SK-N-SH treated with all-trans-retinoic acid at 6 μM for 48 hours (cell line): ENCODE measurements at regions not wholly inside any gene's neighbourhood (a gene's known extent, or its start where the extent isn't known, plus 50 kb on each side); places are given as distances from the start of the nearest gene placed in this dataset.

Experiments used
- ATAC-seq: fragments of 200-7000 bp; cut with Tn5 transposase; 3 replicates; pipeline ENCODE4 v1.9.1; 2020; ENCODE audit warnings: mild to moderate bottlenecking, moderate library complexity
- ARNTL ChIP-seq: fragments of 450-650 bp; formaldehyde crosslinking; IDR thresholded peaks from 2 replicates; pipeline ENCODE4 v1.5.0; 2020; ENCODE audit warnings: low read depth, mild to moderate bottlenecking, moderate library complexity, borderline replicate concordance
- BACH2 ChIP-seq: fragments of 250-450 bp; sonication (Bioruptor Pico); IDR thresholded peaks from 2 replicates; pipeline ENCODE4 v1.9.0; 2021; ENCODE audit warnings: mild to moderate bottlenecking, borderline replicate concordance
- CSDC2 ChIP-seq: fragments of 250-450 bp; sonication (Bioruptor Pico); IDR thresholded peaks from 2 replicates; pipeline ENCODE4 v1.5.0; 2020; ENCODE audit warnings: mild to moderate bottlenecking, moderate library complexity
- ESRRG ChIP-seq: fragments of 250-450 bp; sonication (Bioruptor Pico); IDR thresholded peaks from 2 replicates; pipeline ENCODE4 v1.6.1; 2021; ENCODE audit warnings: mild to moderate bottlenecking
- GLIS3 ChIP-seq: fragments of 250-450 bp; sonication (Bioruptor Pico); IDR thresholded peaks from 2 replicates; pipeline ENCODE4 v1.5.0; 2020; ENCODE audit warnings: mild to moderate bottlenecking, moderate library complexity
- ISL1 ChIP-seq: fragments of 250-450 bp; sonication (Bioruptor Pico); IDR thresholded peaks from 2 replicates; pipeline ENCODE4 v2.1.2; 2022; ENCODE audit warnings: mild to moderate bottlenecking, moderate library complexity
- OSR1 ChIP-seq: fragments of 250-450 bp; sonication (Bioruptor Pico); IDR thresholded peaks from 2 replicates; pipeline ENCODE4 v1.8.0; 2022; ENCODE audit warnings: moderate library complexity, mild to moderate bottlenecking, inconsistent platforms
- PPARA ChIP-seq: fragments of 250-450 bp; sonication (Bioruptor Pico); IDR thresholded peaks from 2 replicates; pipeline ENCODE4 v1.5.0; 2020; ENCODE audit warnings: mild to moderate bottlenecking, borderline replicate concordance
- RARB ChIP-seq: fragments of 250-450 bp; sonication (Bioruptor Pico); IDR thresholded peaks from 2 replicates; pipeline ENCODE4 v1.8.0; 2021; ENCODE audit warnings: mild to moderate bottlenecking, moderate library complexity
- SNAI2 ChIP-seq: fragments of 250-450 bp; sonication (Bioruptor Pico); IDR thresholded peaks from 2 replicates; pipeline ENCODE4 v1.5.0; 2020; ENCODE audit warnings: mild to moderate bottlenecking, moderate library complexity
- TCF4 ChIP-seq: fragments of 250-450 bp; sonication (Bioruptor Pico); IDR thresholded peaks from 2 replicates; pipeline ENCODE4 v1.8.0; 2021; ENCODE audit warnings: mild to moderate bottlenecking, moderate library complexity, borderline replicate concordance
- TOX ChIP-seq: fragments of 250-450 bp; sonication (Bioruptor Pico); IDR thresholded peaks from 2 replicates; pipeline ENCODE4 v1.8.0; 2021; ENCODE audit warnings: mild to moderate bottlenecking, moderate library complexity, borderline replicate concordance
- ZFP3 ChIP-seq: fragments of 250-450 bp; sonication (Bioruptor Pico); IDR thresholded peaks from 2 replicates; pipeline ENCODE4 v1.5.0; 2020; ENCODE audit warnings: mild to moderate bottlenecking, moderate library complexity
- ZFP30 ChIP-seq: fragments of 450-650 bp; formaldehyde crosslinking; IDR thresholded peaks from 2 replicates; pipeline ENCODE4 v1.5.0; 2022; ENCODE audit warnings: mild to moderate bottlenecking, moderate library complexity
- ZNF565 ChIP-seq: fragments of 450-650 bp; formaldehyde crosslinking; conservative IDR thresholded peaks from 2 replicates; pipeline ENCODE4 v1.5.0; 2020; ENCODE audit warnings: low read depth, mild to moderate bottlenecking, moderate library complexity
- ZNF70 ChIP-seq: fragments of 450-650 bp; formaldehyde crosslinking; IDR thresholded peaks from 2 replicates; pipeline ENCODE4 v1.5.0; 2020; ENCODE audit warnings: mild to moderate bottlenecking, moderate library complexity
- ZNF8 ChIP-seq: fragments of 450-650 bp; formaldehyde crosslinking; IDR thresholded peaks from 2 replicates; pipeline ENCODE4 v1.5.0; 2020; ENCODE audit warnings: mild to moderate bottlenecking, moderate library complexity
- TF ChIP-seq, protein P1 (sequence below): fragments of 250-450 bp; sonication (Bioruptor Pico); IDR thresholded peaks from 2 replicates; pipeline ENCODE4 v1.8.0; 2021; ENCODE audit warnings: low read depth, mild to moderate bottlenecking, moderate library complexity, borderline replicate concordance
- TF ChIP-seq, protein P2 (sequence below): fragments of 250-450 bp; sonication (Bioruptor Pico); IDR thresholded peaks from 2 replicates; pipeline ENCODE4 v1.5.0; 2020; ENCODE audit warnings: mild to moderate bottlenecking, moderate library complexity
- TF ChIP-seq, protein P3 (sequence below): fragments of 250-450 bp; sonication (Bioruptor Pico); IDR thresholded peaks from 2 replicates; pipeline ENCODE4 v1.5.1; 2020; ENCODE audit warnings: low read depth, mild to moderate bottlenecking, moderate library complexity
- TF ChIP-seq, protein P4 (sequence below): fragments of 250-450 bp; sonication (Bioruptor Pico); IDR thresholded peaks from 2 replicates; pipeline ENCODE4 v1.5.1; 2021; ENCODE audit warnings: mild to moderate bottlenecking, moderate library complexity

DNA sequence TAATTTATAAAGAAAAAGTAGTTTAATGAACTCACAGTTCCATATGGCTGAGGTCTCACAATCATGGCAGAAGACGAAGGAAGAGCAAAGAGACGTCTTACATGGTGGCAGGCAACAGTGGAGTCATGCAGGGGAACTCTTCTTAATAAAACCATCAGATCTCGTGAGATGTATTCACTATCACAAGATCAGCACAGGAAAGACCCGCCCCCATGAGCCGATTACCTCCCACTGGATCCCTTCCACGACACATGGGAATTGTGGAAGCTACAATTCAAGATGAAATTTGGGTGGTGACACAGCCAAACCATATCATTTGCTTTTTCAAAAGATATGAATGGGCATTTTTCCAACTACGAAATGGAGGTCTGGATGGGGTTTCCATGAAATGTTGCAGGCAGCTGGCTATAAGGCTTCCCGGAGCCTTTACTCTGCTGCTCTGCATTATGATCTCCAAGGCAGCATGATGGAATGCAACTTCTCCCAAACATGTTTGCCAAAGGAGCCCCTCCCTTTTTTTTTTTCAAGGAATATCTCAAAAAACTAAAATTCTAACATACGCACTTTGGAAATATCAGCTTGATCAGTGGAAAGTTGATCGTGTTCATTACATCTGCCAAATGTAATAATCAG is 189.7 kb downstream of the MEX3B start:
- no peak for ATAC-seq
- TF ChIP-seq OSR1 (CRISPR knock-in tag), result no peak
- no peak for TF ChIP-seq ZNF8
- no peak for TF ChIP-seq PPARA
- TF ChIP-seq, protein P1, sequence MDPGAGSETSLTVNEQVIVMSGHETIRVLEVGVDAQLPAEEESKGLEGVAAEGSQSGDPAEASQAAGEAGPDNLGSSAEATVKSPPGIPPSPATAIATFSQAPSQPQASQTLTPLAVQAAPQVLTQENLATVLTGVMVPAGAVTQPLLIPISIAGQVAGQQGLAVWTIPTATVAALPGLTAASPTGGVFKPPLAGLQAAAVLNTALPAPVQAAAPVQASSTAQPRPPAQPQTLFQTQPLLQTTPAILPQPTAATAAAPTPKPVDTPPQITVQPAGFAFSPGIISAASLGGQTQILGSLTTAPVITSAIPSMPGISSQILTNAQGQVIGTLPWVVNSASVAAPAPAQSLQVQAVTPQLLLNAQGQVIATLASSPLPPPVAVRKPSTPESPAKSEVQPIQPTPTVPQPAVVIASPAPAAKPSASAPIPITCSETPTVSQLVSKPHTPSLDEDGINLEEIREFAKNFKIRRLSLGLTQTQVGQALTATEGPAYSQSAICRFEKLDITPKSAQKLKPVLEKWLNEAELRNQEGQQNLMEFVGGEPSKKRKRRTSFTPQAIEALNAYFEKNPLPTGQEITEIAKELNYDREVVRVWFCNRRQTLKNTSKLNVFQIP (CRISPR knock-in tag), result no peak
- TF ChIP-seq, protein P2, sequence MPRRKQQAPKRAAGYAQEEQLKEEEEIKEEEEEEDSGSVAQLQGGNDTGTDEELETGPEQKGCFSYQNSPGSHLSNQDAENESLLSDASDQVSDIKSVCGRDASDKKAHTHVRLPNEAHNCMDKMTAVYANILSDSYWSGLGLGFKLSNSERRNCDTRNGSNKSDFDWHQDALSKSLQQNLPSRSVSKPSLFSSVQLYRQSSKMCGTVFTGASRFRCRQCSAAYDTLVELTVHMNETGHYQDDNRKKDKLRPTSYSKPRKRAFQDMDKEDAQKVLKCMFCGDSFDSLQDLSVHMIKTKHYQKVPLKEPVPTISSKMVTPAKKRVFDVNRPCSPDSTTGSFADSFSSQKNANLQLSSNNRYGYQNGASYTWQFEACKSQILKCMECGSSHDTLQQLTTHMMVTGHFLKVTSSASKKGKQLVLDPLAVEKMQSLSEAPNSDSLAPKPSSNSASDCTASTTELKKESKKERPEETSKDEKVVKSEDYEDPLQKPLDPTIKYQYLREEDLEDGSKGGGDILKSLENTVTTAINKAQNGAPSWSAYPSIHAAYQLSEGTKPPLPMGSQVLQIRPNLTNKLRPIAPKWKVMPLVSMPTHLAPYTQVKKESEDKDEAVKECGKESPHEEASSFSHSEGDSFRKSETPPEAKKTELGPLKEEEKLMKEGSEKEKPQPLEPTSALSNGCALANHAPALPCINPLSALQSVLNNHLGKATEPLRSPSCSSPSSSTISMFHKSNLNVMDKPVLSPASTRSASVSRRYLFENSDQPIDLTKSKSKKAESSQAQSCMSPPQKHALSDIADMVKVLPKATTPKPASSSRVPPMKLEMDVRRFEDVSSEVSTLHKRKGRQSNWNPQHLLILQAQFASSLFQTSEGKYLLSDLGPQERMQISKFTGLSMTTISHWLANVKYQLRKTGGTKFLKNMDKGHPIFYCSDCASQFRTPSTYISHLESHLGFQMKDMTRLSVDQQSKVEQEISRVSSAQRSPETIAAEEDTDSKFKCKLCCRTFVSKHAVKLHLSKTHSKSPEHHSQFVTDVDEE (CRISPR knock-in tag), result no peak
- no peak for TF ChIP-seq GLIS3 (CRISPR knock-in tag)
- TF ChIP-seq RARB (CRISPR knock-in tag), result no peak
- TF ChIP-seq TOX (CRISPR knock-in tag), result no peak

DNA sequence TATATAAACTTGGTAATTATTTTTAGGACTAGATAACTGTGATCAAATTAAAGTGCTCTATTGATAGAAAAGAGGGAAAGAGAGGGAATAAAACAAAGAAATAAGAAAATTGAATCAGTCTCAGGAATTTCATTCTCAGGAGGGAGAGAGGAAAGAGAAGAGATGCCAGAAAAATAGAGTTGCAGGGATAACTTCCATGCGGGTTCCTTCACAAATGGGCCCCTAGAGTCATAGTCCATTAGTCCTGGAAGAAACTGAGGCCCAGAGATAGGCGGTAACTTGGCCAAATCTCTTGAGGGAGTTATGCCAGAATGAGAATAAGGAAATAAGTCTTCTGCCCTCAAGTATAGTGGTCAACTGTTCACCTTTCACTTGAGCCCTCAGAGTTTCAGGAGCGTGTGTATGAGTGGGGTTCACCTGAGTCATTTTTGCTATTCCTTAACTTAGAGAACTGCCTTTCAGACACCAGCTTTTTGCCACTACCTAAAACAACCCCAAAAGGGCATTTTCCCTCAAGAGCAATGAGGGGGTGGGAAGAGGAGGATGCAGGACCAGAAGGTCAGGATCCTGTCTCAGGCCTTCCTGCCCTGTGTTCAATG is 192.6 kb downstream of the MEX3B start:
- ATAC-seq, result no peak
- TF ChIP-seq SNAI2 (no peak), BACH2 (no peak), OSR1 (CRISPR knock-in tag) (no peak), ZNF8 (no peak), ZNF70 (no peak)
- TF ChIP-seq, protein P1 (CRISPR knock-in tag), result no peak

DNA sequence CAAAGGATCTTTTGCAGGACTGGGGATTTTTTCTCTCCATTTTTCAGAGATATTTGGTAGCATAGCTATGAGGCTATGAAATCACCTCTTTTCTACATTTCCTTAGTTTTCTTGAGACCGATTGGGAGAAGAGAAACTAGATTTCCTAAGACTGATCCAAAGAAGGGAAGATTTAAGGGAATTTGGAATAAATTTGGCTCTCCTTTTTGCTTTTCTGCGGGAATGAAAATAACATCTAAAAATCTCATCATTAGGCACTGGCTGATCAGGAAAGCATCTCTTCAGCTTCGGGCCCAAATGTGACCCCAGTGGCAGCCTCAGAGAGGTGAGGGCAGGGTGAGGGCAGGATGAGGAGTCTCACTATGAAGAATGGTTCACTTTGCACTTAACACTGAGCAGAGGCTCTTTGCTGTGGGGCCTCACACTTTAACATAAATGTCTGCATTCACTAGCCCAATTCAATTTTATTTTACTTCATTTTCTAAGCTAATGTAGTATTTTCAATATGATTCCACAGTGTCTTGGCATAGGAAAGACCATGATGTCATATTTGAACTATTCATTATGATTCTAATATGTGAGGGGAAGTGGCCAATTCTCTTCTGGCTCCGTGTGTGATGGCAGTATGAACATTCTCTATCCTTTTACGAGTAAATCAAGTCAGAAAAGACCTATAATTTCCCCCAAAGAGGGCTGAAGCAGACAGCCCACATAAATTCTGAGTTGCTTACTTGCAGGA is 193.2 kb downstream of the MEX3B start:
- no peak for ATAC-seq
- TF ChIP-seq ESRRG, result no peak
- TF ChIP-seq ZFP30 (CRISPR knock-in tag), result no peak
- peak; percentile 97 for TF ChIP-seq ISL1
- no peak for TF ChIP-seq OSR1 (CRISPR knock-in tag)
- no peak for TF ChIP-seq CSDC2 (CRISPR knock-in tag)
- TF ChIP-seq, protein P3, sequence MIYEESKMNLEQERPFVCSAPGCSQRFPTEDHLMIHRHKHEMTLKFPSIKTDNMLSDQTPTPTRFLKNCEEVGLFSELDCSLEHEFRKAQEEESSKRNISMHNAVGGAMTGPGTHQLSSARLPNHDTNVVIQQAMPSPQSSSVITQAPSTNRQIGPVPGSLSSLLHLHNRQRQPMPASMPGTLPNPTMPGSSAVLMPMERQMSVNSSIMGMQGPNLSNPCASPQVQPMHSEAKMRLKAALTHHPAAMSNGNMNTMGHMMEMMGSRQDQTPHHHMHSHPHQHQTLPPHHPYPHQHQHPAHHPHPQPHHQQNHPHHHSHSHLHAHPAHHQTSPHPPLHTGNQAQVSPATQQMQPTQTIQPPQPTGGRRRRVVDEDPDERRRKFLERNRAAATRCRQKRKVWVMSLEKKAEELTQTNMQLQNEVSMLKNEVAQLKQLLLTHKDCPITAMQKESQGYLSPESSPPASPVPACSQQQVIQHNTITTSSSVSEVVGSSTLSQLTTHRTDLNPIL, result peak; percentile 93
- TF ChIP-seq, protein P4, sequence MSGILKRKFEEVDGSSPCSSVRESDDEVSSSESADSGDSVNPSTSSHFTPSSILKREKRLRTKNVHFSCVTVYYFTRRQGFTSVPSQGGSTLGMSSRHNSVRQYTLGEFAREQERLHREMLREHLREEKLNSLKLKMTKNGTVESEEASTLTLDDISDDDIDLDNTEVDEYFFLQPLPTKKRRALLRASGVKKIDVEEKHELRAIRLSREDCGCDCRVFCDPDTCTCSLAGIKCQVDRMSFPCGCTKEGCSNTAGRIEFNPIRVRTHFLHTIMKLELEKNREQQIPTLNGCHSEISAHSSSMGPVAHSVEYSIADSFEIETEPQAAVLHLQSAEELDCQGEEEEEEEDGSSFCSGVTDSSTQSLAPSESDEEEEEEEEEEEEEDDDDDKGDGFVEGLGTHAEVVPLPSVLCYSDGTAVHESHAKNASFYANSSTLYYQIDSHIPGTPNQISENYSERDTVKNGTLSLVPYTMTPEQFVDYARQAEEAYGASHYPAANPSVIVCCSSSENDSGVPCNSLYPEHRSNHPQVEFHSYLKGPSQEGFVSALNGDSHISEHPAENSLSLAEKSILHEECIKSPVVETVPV (CRISPR knock-in tag), result no peak

DNA sequence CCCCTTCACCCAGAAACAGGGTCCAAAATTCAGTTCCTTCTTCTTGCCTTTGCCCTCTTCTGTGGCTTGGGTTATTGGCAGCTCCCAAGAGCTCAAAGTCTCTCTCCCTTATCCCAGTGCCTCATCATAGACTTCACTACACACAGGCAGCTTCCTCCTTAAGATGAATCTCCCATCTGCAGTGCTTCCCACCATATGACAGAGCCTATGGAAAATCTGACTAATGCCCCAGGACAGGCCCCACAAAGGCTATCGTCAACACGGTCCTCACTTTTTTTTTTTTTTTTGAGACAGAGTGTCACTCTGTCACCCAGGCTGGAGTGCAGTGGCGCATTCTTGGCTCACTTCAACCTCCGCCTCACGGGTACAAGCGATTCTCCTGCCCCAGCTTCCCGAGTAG is 194.1 kb downstream of the MEX3B start:
- ATAC-seq, result no peak
- TF ChIP-seq GLIS3 (CRISPR knock-in tag) (no peak), ZNF565 (no peak), ZNF8 (no peak), ISL1 (no peak), PPARA (no peak), ZNF70 (no peak), ZFP3 (CRISPR knock-in tag) (no peak), ARNTL (CRISPR knock-in tag) (no peak), CSDC2 (CRISPR knock-in tag) (no peak), TCF4 (no peak), ESRRG (no peak), TOX (CRISPR knock-in tag) (no peak), OSR1 (CRISPR knock-in tag) (no peak), ZFP30 (CRISPR knock-in tag) (no peak), SNAI2 (no peak)
- TF ChIP-seq, protein P3, result no peak
- TF ChIP-seq, protein P1 (CRISPR knock-in tag), result no peak
